IMR-90 (cell line): ENCODE measurements at regions not wholly inside any gene's neighbourhood (a gene's known extent, or its start where the extent isn't known, plus 50 kb on each side); places are given as distances from the start of the nearest gene placed in this dataset.

Experiments used
- ATAC-seq: fragments of 200-7000 bp; cut with Tn5 transposase; 2 replicates; pipeline ENCODE4 v1.9.1; 2020; ENCODE audit warnings: low read depth, mild to moderate bottlenecking, moderate library complexity
- BruUV-seq: library from RNA; stranded (reverse); fragments of 400-500 nt; replicated peaks from 2 replicates; lab custom pipeline; 2021; lab: Mats Ljungman, UMichigan
- CTCF ChIA-PET: fragments of 300-600 bp; formaldehyde crosslinking; extraction: SDS; loops from one replicate; lab custom pipeline; 2021; ENCODE audit warnings: antibody characterized with exemption; lab: Yijun Ruan, JAX
- POLR2A ChIA-PET: fragments of 300-600 bp; sonication (Branson Sonifier 250); formaldehyde crosslinking; loops from one replicate; lab custom pipeline; 2022; ENCODE audit warnings: antibody characterized with exemption; ENCODE audit not compliant: unreplicated experiment; lab: Charles Lee
- DNase-seq: peaks from one replicate; pipeline ENCODE4 v3.0.0; 2013
- H2AFZ ChIP-seq: replicated peaks from 2 replicates; pipeline ENCODE3; 2013; ENCODE audit warnings: low read length, mild to moderate bottlenecking; ENCODE audit not compliant: poor library complexity
- H2AK5ac ChIP-seq: 2 replicates; pipeline ENCODE4 v1.6.1; 2013; ENCODE audit warnings: low read depth, low read length, inconsistent platforms
- H2AK9ac ChIP-seq: replicated peaks from 2 replicates; pipeline ENCODE3; 2013; ENCODE audit warnings: mild to moderate bottlenecking, low read depth, low read length, moderate library complexity; ENCODE audit not compliant: poor library complexity
- H2BK120ac ChIP-seq: 2 replicates; pipeline ENCODE4 v1.6.1; 2013; ENCODE audit warnings: low read depth, low read length, inconsistent platforms
- H2BK15ac ChIP-seq: 3 replicates; pipeline ENCODE4 v1.6.1; 2013; ENCODE audit warnings: low read depth, low read length, inconsistent platforms
- H2BK20ac ChIP-seq: 2 replicates; pipeline ENCODE4 v1.6.1; 2013; ENCODE audit warnings: low read depth, mild to moderate bottlenecking, inconsistent platforms, low read length, moderate library complexity
- H2BK5ac ChIP-seq: 2 replicates; pipeline ENCODE4 v1.6.1; 2013; ENCODE audit warnings: mild to moderate bottlenecking, low read depth, low read length, inconsistent platforms; ENCODE audit not compliant: poor library complexity, severe bottlenecking
- H3K14ac ChIP-seq: replicated peaks from 2 replicates; pipeline ENCODE4 v1.6.1; 2013; ENCODE audit warnings: low read depth, low read length, inconsistent platforms
- H3K18ac ChIP-seq: 2 replicates; pipeline ENCODE4 v1.6.1; 2013; ENCODE audit warnings: low read depth, low read length, control low read depth
- H3K23ac ChIP-seq: 2 replicates; pipeline ENCODE4 v1.6.1; 2013; ENCODE audit warnings: low read depth, low read length, inconsistent platforms
- H3K27ac ChIP-seq: 2 replicates; pipeline ENCODE4 v1.5.1; 2013; ENCODE audit warnings: mild to moderate bottlenecking, control low read depth, low read length; ENCODE audit not compliant: insufficient read depth
- H3K27me3 ChIP-seq: 2 replicates; pipeline ENCODE4 v1.6.1; 2013; ENCODE audit warnings: low read length; ENCODE audit not compliant: control insufficient read depth, insufficient read depth
- H3K36me3 ChIP-seq: 2 replicates; pipeline ENCODE4 v1.6.1; 2013; ENCODE audit warnings: low read length, mixed read lengths; ENCODE audit not compliant: control insufficient read depth, insufficient read depth
- H3K4ac ChIP-seq: 2 replicates; pipeline ENCODE4 v1.6.1; 2013; ENCODE audit warnings: low read depth, low read length, inconsistent platforms
- H3K4me1 ChIP-seq: 2 replicates; pipeline ENCODE4 v1.6.1; 2013; ENCODE audit warnings: low read length, mixed read lengths; ENCODE audit not compliant: control insufficient read depth, insufficient read depth
- H3K4me2 ChIP-seq: 2 replicates; pipeline ENCODE4 v1.6.1; 2013; ENCODE audit warnings: low read depth, mild to moderate bottlenecking, control low read depth, low read length, moderate library complexity
- H3K4me3 ChIP-seq: 2 replicates; pipeline ENCODE4 v1.5.1; 2013; ENCODE audit warnings: low read depth, mild to moderate bottlenecking, control low read depth, low read length, moderate library complexity; ENCODE audit not compliant: insufficient read depth
- H3K56ac ChIP-seq: 2 replicates; pipeline ENCODE4 v1.6.1; 2013; ENCODE audit warnings: low read length, inconsistent platforms; ENCODE audit not compliant: insufficient read depth; ENCODE audit errors: extremely low read depth
- H3K79me1 ChIP-seq, 2 experiments: 2 replicates each; pipeline ENCODE4 v1.6.1; 2013; ENCODE audit warnings: low read length in 2 of 2, inconsistent platforms in 1 of 2, low read depth in 1 of 2
- H3K9ac ChIP-seq: 2 replicates; pipeline ENCODE4 v1.6.1; 2013; ENCODE audit warnings: low read depth, low read length, control low read depth
- H3K9me1 ChIP-seq: 2 replicates; pipeline ENCODE4 v1.6.1; 2013; ENCODE audit warnings: low read length, inconsistent platforms; ENCODE audit not compliant: insufficient read depth
- H3K9me3 ChIP-seq: 2 replicates; pipeline ENCODE4 v1.6.1; 2013; ENCODE audit warnings: low read length; ENCODE audit not compliant: control insufficient read depth, insufficient read depth
- H4K20me1 ChIP-seq: 2 replicates; pipeline ENCODE4 v1.6.1; 2013; ENCODE audit warnings: low read length, inconsistent platforms; ENCODE audit not compliant: insufficient read depth
- H4K5ac ChIP-seq: 2 replicates; pipeline ENCODE4 v1.6.1; 2013; ENCODE audit warnings: mild to moderate bottlenecking, low read depth, low read length, control low read depth
- H4K8ac ChIP-seq, 2 experiments: 2 replicates each; pipeline ENCODE4 v1.6.1; 2013; ENCODE audit warnings: low read depth in 2 of 2, low read length in 2 of 2, control low read depth in 1 of 2, inconsistent platforms in 1 of 2
- H4K91ac ChIP-seq: 2 replicates; pipeline ENCODE4 v1.6.1; 2013; ENCODE audit warnings: low read depth, low read length, inconsistent platforms; ENCODE audit not compliant: insufficient read depth
- CEBPB ChIP-seq: IDR thresholded peaks from 2 replicates; pipeline ENCODE4 v1.6.1; 2012; ENCODE audit warnings: low read depth, low read length, improper control_type of control experiment
- FOS ChIP-seq: fragments of 150-350 bp; IDR thresholded peaks from 2 replicates; pipeline ENCODE4 v1.6.1; 2016; ENCODE audit warnings: low read depth, low read length
- MAFK ChIP-seq: IDR thresholded peaks from 2 replicates; pipeline ENCODE4 v1.6.1; 2012; ENCODE audit warnings: low read depth, low read length, improper control_type of control experiment
- MXI1 ChIP-seq: IDR thresholded peaks from 2 replicates; pipeline ENCODE4 v1.6.1; 2012; ENCODE audit warnings: low read depth, mild to moderate bottlenecking, low read length, moderate library complexity, borderline replicate concordance
- POLR2A ChIP-seq: IDR thresholded peaks from 2 replicates; pipeline ENCODE4 v1.6.1; 2012; ENCODE audit warnings: mild to moderate bottlenecking, low read depth, low read length
- WGBS, 2 experiments: methylation state at CpG; one replicate each; pipeline versions ENCODE4 v1.1.5 to v1.1.7; 2013; ENCODE audit warnings: missing lambda C conversion rate in 2 of 2; ENCODE audit not compliant: insufficient read length in 1 of 2; ENCODE audit errors: extremely low coverage in 2 of 2; 5-methylcytosine and 5-hydroxymethylcytosine counted together
- dilution Hi-C: fragments of 300-500 bp; cut with HindIII; formaldehyde crosslinking; loops from one replicate; pipeline ENCODE4 v1.14.3; 2018; ENCODE audit warnings: low sequenced_read_pairs; ENCODE audit not compliant: unreplicated experiment
- in situ Hi-C: fragments of 300-500 bp; cut with MboI; formaldehyde crosslinking; loops from 3 replicates; pipeline ENCODE4 v1.14.3; 2019; ENCODE audit warnings: low sequenced_read_pairs, inconsistent platforms, mixed read lengths
- intact Hi-C: fragments of 100-400 bp; cut with micrococcal nuclease; formaldehyde crosslinking; loops from 2 replicates; pipeline ENCODE4 v1.10.0; 2022

- DNase-seq (peak; percentile 37), ATAC-seq (peak; percentile 57)
- CTCF ChIA-PET: interaction anchor here (1.2 kb wide), 1 partner anchor 12 kb away, joined by 3 read pairs; no protein-coding TSS in a partner anchor
- H2AK5ac ChIP-seq: 0 out of 2 replicates have a peak overlapping the region, but pooled peaks have one; percentile 33
- H2BK15ac ChIP-seq: no peak overlapping the region; the same call in 2 of the 3 replicates
- in situ Hi-C loops (no loop called here), dilution Hi-C loops (no loop called here), intact Hi-C loops (no loop called here)
- no peak overlapping the region for H2BK20ac ChIP-seq
- H4K5ac ChIP-seq: no peak overlapping the region
- H3K4me2 ChIP-seq: no peak overlapping the region
- H2BK5ac ChIP-seq: no peak overlapping the region
- no peak overlapping the region for H3K23ac ChIP-seq
- no peak overlapping the region for H3K14ac ChIP-seq
- no peak overlapping the region for H3K9ac ChIP-seq
- no peak overlapping the region for H2BK120ac ChIP-seq
- H3K18ac ChIP-seq: no peak overlapping the region
- H3K9me3 ChIP-seq: no peaks in the 10 kb centered on the region; the same call in 1 of the 2 replicates
- no peak overlapping the region for H2AK9ac ChIP-seq
- no CpG with 5 or more reads among the region's 1 CpG for WGBS, 2 experiments
- H3K79me1 ChIP-seq: no peaks in the 10 kb centered on the region
- no peak overlapping the region for H4K8ac ChIP-seq
- H3K4ac ChIP-seq: no peak overlapping the region
- no peaks in the 10 kb centered on the region for H3K36me3 ChIP-seq
- no TSS peak for BruUV-seq
- peaks cover 1% of the 10 kb centered on the region; the same call in 1 of the 2 replicates for H3K4me1 ChIP-seq
- H3K4me3 ChIP-seq: no peak overlapping the region
- H4K20me1 ChIP-seq: no peaks in the 10 kb centered on the region
- no peak overlapping the region for H4K91ac ChIP-seq
- no peak overlapping the region for H3K56ac ChIP-seq
- H3K27ac ChIP-seq: no peak overlapping the region
- POLR2A ChIA-PET: no interaction called here
- peak; percentile 36; the same call in 1 of the 2 replicates for TF ChIP-seq FOS
- no peak for TF ChIP-seq MAFK
- peak; percentile 60 for TF ChIP-seq CEBPB
- TF ChIP-seq MXI1: no peak
- no peak for TF ChIP-seq POLR2A
- no peak overlapping the region for H2AFZ ChIP-seq
- no peaks in the 10 kb centered on the region for H3K27me3 ChIP-seq
- H3K9me1 ChIP-seq: 0 out of 2 replicates have a peak, but pooled peaks cover 2% of the 10 kb centered on the region
Measured at GRCh38 chr3:70736009-70736408, 423.6 kb upstream of the MDFIC2 start.
